Loucy (cell line): ENCODE measurements at regions not wholly inside any gene's neighbourhood (a gene's known extent, or its start where the extent isn't known, plus 50 kb on each side); places are given as distances from the start of the nearest gene placed in this dataset.

Experiments
- H2AFZ ChIP-seq: fragments of 200-600 bp; sonication (generic); 2 replicates; pipeline ENCODE4 v1.6.0; 2016; ENCODE audit warnings: antibody characterized with exemption, mild to moderate bottlenecking, low read length, moderate library complexity
- H3F3A ChIP-seq: fragments of 200-600 bp; 2 replicates; pipeline ENCODE4 v1.6.0; 2016; ENCODE audit warnings: antibody characterized with exemption, low read depth, mild to moderate bottlenecking
- H3K27me3 ChIP-seq: fragments of 200-600 bp; sonication (generic); 2 replicates; pipeline ENCODE4 v1.6.1; 2014; ENCODE audit warnings: low read length, mild to moderate bottlenecking; ENCODE audit not compliant: insufficient read depth, poor library complexity, severe bottlenecking
- H3K36me3 ChIP-seq: fragments of 200-600 bp; sonication (generic); 2 replicates; pipeline ENCODE4 v1.6.1; 2016; ENCODE audit warnings: low read length; ENCODE audit not compliant: insufficient read depth
- H3K4me1 ChIP-seq: fragments of 200-600 bp; sonication (generic); 2 replicates; pipeline ENCODE4 v1.5.1; 2014; ENCODE audit warnings: low read length, mild to moderate bottlenecking; ENCODE audit not compliant: insufficient read depth, poor library complexity, severe bottlenecking
- H3K4me2 ChIP-seq: fragments of 200-600 bp; sonication (generic); 2 replicates; pipeline ENCODE4 v1.6.0; 2014; ENCODE audit warnings: antibody characterized with exemption, low read length, low read depth, mild to moderate bottlenecking; ENCODE audit not compliant: poor library complexity, severe bottlenecking
- H3K4me3 ChIP-seq: fragments of 200-600 bp; sonication (generic); 2 replicates; pipeline ENCODE4 v1.5.1; 2014; ENCODE audit warnings: low read length, mild to moderate bottlenecking, mixed read lengths; ENCODE audit not compliant: poor library complexity, severe bottlenecking
- H3K79me2 ChIP-seq: fragments of 200-600 bp; sonication (generic); 2 replicates; pipeline ENCODE4 v1.6.1; 2014; ENCODE audit warnings: low read length; ENCODE audit not compliant: insufficient read depth
- H3K9ac ChIP-seq: fragments of 200-600 bp; sonication (generic); 2 replicates; pipeline ENCODE4 v1.6.0; 2014; ENCODE audit warnings: mild to moderate bottlenecking, low read depth, low read length, moderate library complexity; ENCODE audit not compliant: poor library complexity, severe bottlenecking
- H3K9me2 ChIP-seq: fragments of 200-600 bp; sonication (generic); replicated peaks from 2 replicates; pipeline ENCODE4 v1.6.1; 2016; ENCODE audit warnings: low read depth, low read length, mixed read lengths
- H3K9me3 ChIP-seq: fragments of 200-600 bp; sonication (generic); 2 replicates; pipeline ENCODE4 v1.6.1; 2014; ENCODE audit warnings: mild to moderate bottlenecking, antibody characterized with exemption, low read length, low read depth; ENCODE audit not compliant: insufficient read depth
- H4K20me1 ChIP-seq: fragments of 200-600 bp; sonication (generic); 2 replicates; pipeline ENCODE4 v1.6.0; 2014; ENCODE audit warnings: antibody characterized with exemption, low read length, mild to moderate bottlenecking; ENCODE audit not compliant: insufficient read depth, poor library complexity, severe bottlenecking
- EZH2phosphoT487 ChIP-seq: fragments of 200-600 bp; IDR thresholded peaks from 2 replicates; pipeline ENCODE4 v1.6.1; 2018; ENCODE audit warnings: antibody characterized with exemption, mild to moderate bottlenecking, moderate library complexity, borderline replicate concordance
- TF ChIP-seq, protein P1 (sequence below): fragments of 200-600 bp; sonication (generic); conservative IDR thresholded peaks from 2 replicates; pipeline ENCODE4 v1.5.1; 2014; ENCODE audit warnings: mild to moderate bottlenecking, antibody characterized with exemption, low read length

DNA sequence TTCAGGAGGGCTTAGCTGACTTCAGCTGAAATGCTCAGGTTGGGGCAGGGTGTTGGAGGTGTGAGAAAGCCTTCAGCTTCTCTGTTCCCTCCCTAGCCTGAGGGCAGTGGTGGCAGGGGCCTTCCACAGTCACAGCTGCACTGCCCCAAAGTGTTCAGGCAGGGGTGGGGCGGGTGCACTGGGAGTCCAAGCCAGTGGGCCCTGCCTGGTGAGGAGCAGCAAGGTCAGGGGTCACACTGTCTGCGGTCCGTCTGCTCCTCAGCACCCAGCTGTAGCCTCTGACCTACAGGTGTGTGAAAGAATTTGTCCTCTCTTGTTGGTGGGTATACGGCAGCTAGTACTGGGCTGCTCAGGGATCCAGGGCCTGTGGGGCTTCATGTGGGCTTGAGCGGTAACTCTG lies 490.4 kb upstream of the NCAM2 start:
- H3K9ac ChIP-seq = no peak overlapping the region
- no peak overlapping the region for H2AFZ ChIP-seq
- TF ChIP-seq, protein P1, sequence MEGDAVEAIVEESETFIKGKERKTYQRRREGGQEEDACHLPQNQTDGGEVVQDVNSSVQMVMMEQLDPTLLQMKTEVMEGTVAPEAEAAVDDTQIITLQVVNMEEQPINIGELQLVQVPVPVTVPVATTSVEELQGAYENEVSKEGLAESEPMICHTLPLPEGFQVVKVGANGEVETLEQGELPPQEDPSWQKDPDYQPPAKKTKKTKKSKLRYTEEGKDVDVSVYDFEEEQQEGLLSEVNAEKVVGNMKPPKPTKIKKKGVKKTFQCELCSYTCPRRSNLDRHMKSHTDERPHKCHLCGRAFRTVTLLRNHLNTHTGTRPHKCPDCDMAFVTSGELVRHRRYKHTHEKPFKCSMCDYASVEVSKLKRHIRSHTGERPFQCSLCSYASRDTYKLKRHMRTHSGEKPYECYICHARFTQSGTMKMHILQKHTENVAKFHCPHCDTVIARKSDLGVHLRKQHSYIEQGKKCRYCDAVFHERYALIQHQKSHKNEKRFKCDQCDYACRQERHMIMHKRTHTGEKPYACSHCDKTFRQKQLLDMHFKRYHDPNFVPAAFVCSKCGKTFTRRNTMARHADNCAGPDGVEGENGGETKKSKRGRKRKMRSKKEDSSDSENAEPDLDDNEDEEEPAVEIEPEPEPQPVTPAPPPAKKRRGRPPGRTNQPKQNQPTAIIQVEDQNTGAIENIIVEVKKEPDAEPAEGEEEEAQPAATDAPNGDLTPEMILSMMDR = no peak
- no peak for TF ChIP-seq EZH2phosphoT487
- H3K9me2 ChIP-seq = no peaks in the 10 kb centered on the region
- no peaks in the 10 kb centered on the region for H3K27me3 ChIP-seq
- no peaks in the 10 kb centered on the region for H3F3A ChIP-seq
- no peaks in the 10 kb centered on the region for H3K36me3 ChIP-seq
- H3K79me2 ChIP-seq = no peaks in the 10 kb centered on the region
- H4K20me1 ChIP-seq = no peaks in the 10 kb centered on the region
- H3K4me1 ChIP-seq = no peaks in the 10 kb centered on the region
- H3K4me3 ChIP-seq = no peak overlapping the region
- H3K4me2 ChIP-seq = no peak overlapping the region
- no peaks in the 10 kb centered on the region for H3K9me3 ChIP-seq

DNA sequence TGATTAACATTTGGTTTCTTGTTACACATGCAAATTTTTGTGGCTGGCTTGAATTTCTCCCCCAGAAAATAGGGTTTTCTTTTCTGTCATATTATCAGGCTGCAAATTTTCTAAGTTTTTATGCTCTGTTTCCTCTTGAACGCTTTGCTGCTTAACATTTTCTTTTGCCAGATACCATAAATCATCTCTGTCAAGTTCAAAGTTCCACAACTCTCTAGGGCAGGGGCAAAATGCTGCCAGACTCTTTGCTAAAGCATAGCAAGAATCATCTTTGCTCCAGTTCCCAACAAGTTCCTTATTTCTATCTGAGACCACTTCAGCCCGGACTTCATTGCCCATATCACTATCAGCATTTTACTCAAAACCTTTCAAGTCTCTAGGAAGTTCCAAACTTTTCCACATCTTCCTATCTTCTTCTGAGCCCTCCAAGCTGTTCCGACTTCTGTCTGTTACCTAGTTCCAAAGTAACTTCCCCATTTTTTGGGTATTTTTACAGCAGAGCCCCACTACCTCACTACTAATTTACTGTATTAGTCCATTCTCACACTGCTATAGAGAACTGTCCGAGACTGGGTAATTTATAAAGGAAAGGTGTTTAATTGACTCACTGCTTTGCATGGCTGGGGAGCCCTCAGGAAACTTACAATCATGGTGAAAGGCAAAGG lies 486.9 kb upstream of the NCAM2 start:
- Histone ChIP-seq H3K9ac (no peak overlapping the region), H4K20me1 (no peaks in the 10 kb centered on the region), H3K4me3 (no peak overlapping the region), H2AFZ (no peak overlapping the region), H3K4me1 (no peaks in the 10 kb centered on the region), H3K9me2 (no peaks in the 10 kb centered on the region), H3F3A (no peaks in the 10 kb centered on the region), H3K79me2 (no peaks in the 10 kb centered on the region), H3K27me3 (no peaks in the 10 kb centered on the region), H3K36me3 (no peaks in the 10 kb centered on the region), H3K9me3 (no peaks in the 10 kb centered on the region), H3K4me2 (no peak overlapping the region)
- TF ChIP-seq, protein P1 = no peak
- no peak for TF ChIP-seq EZH2phosphoT487

DNA sequence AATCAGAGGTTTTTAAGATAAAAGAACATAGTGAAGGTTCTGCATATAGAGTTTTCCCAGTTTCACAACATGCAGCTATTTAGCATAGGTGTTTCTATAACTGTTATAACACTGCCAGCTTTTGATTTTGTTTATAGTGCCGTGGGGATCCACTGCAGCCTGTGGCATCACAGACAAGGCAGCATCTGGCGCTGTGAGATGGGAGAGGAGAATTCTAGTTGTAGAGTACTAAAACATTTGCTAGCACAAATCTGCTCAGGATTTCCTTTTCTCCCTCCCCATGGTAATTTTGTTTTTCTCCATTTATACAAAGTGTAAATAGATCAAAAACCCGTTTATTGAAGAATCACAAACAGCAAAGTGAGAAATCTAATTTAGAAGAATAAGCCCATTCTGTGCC lies 482.8 kb upstream of the NCAM2 start:
- H2AFZ ChIP-seq = no peak overlapping the region
- H3K4me3 ChIP-seq = no peak overlapping the region
- H3K79me2 ChIP-seq = no peaks in the 10 kb centered on the region
- no peaks in the 10 kb centered on the region for H3K27me3 ChIP-seq
- H3K9ac ChIP-seq = no peak overlapping the region
- H3K4me1 ChIP-seq = no peaks in the 10 kb centered on the region
- H3K9me2 ChIP-seq = no peaks in the 10 kb centered on the region
- H4K20me1 ChIP-seq = no peaks in the 10 kb centered on the region
- no peak overlapping the region for H3K4me2 ChIP-seq
- H3K9me3 ChIP-seq = peaks cover 5% of the 10 kb centered on the region; the same call in 1 of the 2 replicates
- no peak for TF ChIP-seq EZH2phosphoT487
- TF ChIP-seq, protein P1 = no peak
- H3F3A ChIP-seq = no peaks in the 10 kb centered on the region
- no peaks in the 10 kb centered on the region for H3K36me3 ChIP-seq
